B cell (primary cell): ENCODE measurements at regions not wholly inside any gene's neighbourhood (a gene's known extent, or its start where the extent isn't known, plus 50 kb on each side); places are given as distances from the start of the nearest gene placed in this dataset.

Experiments used
- ATAC-seq: fragments of 200-7000 bp; cut with Tn5 transposase; one replicate; pipeline ENCODE4 v1.10.0; 2021; ENCODE audit warnings: low read depth, mild to moderate bottlenecking, moderate number of reproducible peaks, moderate library complexity
- CTCF ChIA-PET: fragments of 350-600 bp; sonication (Branson Sonifier 250); formaldehyde crosslinking; loops from one replicate; lab custom pipeline; 2021; ENCODE audit warnings: antibody characterized with exemption, inconsistent platforms; lab: Charles Lee
- POLR2A ChIA-PET: fragments of 350-600 bp; sonication (Branson Sonifier 250); formaldehyde crosslinking; loops from one replicate; lab custom pipeline; 2021; ENCODE audit warnings: antibody characterized with exemption; lab: Charles Lee
- DNase-seq: peaks from one replicate; pipeline ENCODE4 v3.0.0; 2013
- H2AFZ ChIP-seq: 2 replicates; pipeline ENCODE4 v1.6.1; 2012; ENCODE audit warnings: mild to moderate bottlenecking, low read depth, low read length; ENCODE audit not compliant: insufficient read depth, poor library complexity, severe bottlenecking
- H3K27ac ChIP-seq, 2 donors: 1 replicate in 1 of 2; 2 replicates in 1 of 2; pipeline ENCODE4 v1.5.1; 2012 to 2013; ENCODE audit warnings: low read length in 2 of 2, mild to moderate bottlenecking in 2 of 2, moderate library complexity in 1 of 2
- H3K27me3 ChIP-seq, 4 experiments: fragments of 200-600 bp in 1 of 4; sonication (generic) in 1 of 4; replicated peaks in 1 of 4; 1 replicate in 2 of 4; 2 replicates in 2 of 4; pipeline versions ENCODE4 v1.6.1 to v1.7.0; 2013 to 2016; ENCODE audit warnings: low read length in 3 of 4, mild to moderate bottlenecking in 2 of 4, mixed read lengths in 1 of 4, moderate library complexity in 1 of 4; ENCODE audit not compliant: insufficient read depth in 4 of 4, control insufficient read depth in 3 of 4; ENCODE audit errors: control extremely low read depth in 1 of 4
- H3K36me3 ChIP-seq, 2 experiments: replicated peaks in 1 of 2; 1 replicate in 1 of 2; 2 replicates in 1 of 2; pipeline versions ENCODE4 v1.6.1 to v1.7.1; 2013; ENCODE audit warnings: low read length in 1 of 2; ENCODE audit not compliant: insufficient read depth in 2 of 2, control insufficient read depth in 1 of 2; ENCODE audit errors: control extremely low read depth in 1 of 2, extremely low read depth in 1 of 2
- H3K4me1 ChIP-seq, 2 donors: fragments of 200-600 bp in 1 of 2; sonication (generic) in 1 of 2; 1 replicate in 1 of 2; 2 replicates in 1 of 2; pipeline versions ENCODE4 v1.5.1 to v1.6.1; 2013 to 2017; ENCODE audit warnings: low read length in 2 of 2; ENCODE audit not compliant: control insufficient read depth in 2 of 2, insufficient read depth in 2 of 2
- H3K4me2 ChIP-seq: replicated peaks from 2 replicates; pipeline ENCODE3; 2012; ENCODE audit warnings: mild to moderate bottlenecking, low read depth, low read length; ENCODE audit not compliant: poor library complexity, severe bottlenecking
- H3K4me3 ChIP-seq, 5 experiments: fragments of 200-600 bp in 1 of 5; sonication (generic) in 1 of 5; 1 replicate in 3 of 5; 2 replicates in 2 of 5; pipeline versions ENCODE4 v1.5.1 to v1.7.0; 2011 to 2016; ENCODE audit warnings: low read length in 4 of 5, mild to moderate bottlenecking in 4 of 5, low read depth in 2 of 5, control low read depth in 1 of 5, moderate library complexity in 1 of 5; ENCODE audit not compliant: insufficient read depth in 1 of 5; ENCODE audit errors: control extremely low read depth in 1 of 5, extremely low read depth in 1 of 5
- H3K79me2 ChIP-seq: fragments of 200-600 bp; sonication (generic); one replicate; pipeline ENCODE4 v1.6.0; 2016; ENCODE audit warnings: low read length; ENCODE audit not compliant: control insufficient read depth, insufficient read depth
- H3K9ac ChIP-seq: fragments of 200-600 bp; sonication (generic); 2 replicates; pipeline ENCODE4 v1.6.1; 2017; ENCODE audit warnings: mild to moderate bottlenecking, low read length, moderate library complexity
- H3K9me3 ChIP-seq, 3 donors: one replicate each; pipeline versions ENCODE4 v1.6.1 to v1.7.1; 2013; ENCODE audit warnings: low read length in 2 of 3; ENCODE audit not compliant: control insufficient read depth in 2 of 3, insufficient read depth in 1 of 3; ENCODE audit errors: control extremely low read depth in 1 of 3
- H4K20me1 ChIP-seq: 2 replicates; pipeline ENCODE4 v1.6.0; 2012; ENCODE audit warnings: mild to moderate bottlenecking, low read length; ENCODE audit not compliant: insufficient read depth, control insufficient read depth, poor library complexity, severe bottlenecking
- H3K27ac Mint-ChIP-seq: one replicate; pipeline ENCODE4 v1.8.0; 2021; ENCODE audit warnings: mixed read lengths
- H3K27me3 Mint-ChIP-seq: one replicate; pipeline ENCODE4 v1.8.0; 2021; ENCODE audit warnings: mixed read lengths
- H3K4me1 Mint-ChIP-seq: one replicate; pipeline ENCODE4 v1.8.0; 2021; ENCODE audit warnings: mixed read lengths
- H3K4me3 Mint-ChIP-seq: one replicate; pipeline ENCODE4 v1.8.0; 2021; ENCODE audit warnings: mixed read lengths
- H3K9me3 Mint-ChIP-seq: one replicate; pipeline ENCODE4 v1.8.0; 2022; ENCODE audit warnings: mixed read lengths; ENCODE audit not compliant: insufficient read depth
- EZH2 ChIP-seq: IDR thresholded peaks from 2 replicates; pipeline ENCODE4 v1.6.1; 2012; ENCODE audit warnings: borderline replicate concordance, low read depth, mild to moderate bottlenecking, moderate library complexity, low read length; ENCODE audit not compliant: insufficient read depth, poor library complexity, severe bottlenecking
- WGBS: methylation state at CpG from one replicate; pipeline ENCODE4 v1.1.5; 2013; ENCODE audit warnings: missing lambda C conversion rate; ENCODE audit not compliant: insufficient coverage; 5-methylcytosine and 5-hydroxymethylcytosine counted together
- intact Hi-C: fragments of 100-400 bp; cut with micrococcal nuclease; formaldehyde crosslinking; loops from one replicate; pipeline ENCODE4 v1.10.0; 2022
- TF ChIP-seq, protein P1 (sequence below): fragments of 200-600 bp; IDR thresholded peaks from one replicate; pipeline ENCODE4 v1.8.0; 2022; ENCODE audit warnings: antibody characterized with exemption, mild to moderate bottlenecking

DNA sequence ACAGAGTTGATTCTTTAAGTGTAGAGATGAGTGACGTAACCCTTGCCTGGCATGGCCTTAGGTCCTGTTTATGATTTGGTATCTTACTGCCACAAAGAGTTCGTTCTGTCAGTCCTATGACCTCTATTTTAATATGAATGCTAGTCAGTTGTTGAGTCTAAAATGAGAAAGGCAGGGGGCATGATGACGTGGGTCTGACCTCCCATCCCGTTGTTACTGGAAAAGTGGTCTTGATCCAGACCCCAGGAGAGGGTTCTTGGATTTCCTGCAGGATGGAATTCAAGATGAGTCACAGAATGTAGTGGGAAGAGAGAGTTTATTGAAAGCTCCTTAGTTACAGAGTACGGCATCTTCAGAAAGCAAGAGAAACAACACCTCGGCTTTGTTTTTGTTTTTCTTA is 317.0 kb upstream of the COBL start:
- ChIA-PET POLR2A (no interaction called here), CTCF (no interaction called here)
- Histone ChIP-seq H4K20me1 (no peaks in the 10 kb centered on the region), H3K36me3 (no peaks in the 10 kb centered on the region), H3K4me2 (no peak overlapping the region), H3K79me2 (no peaks in the 10 kb centered on the region), H3K27me3 (no peaks in the 10 kb centered on the region), H3K27ac (no peak overlapping the region), H3K4me1 (no peaks in the 10 kb centered on the region), H3K9me3 (peaks cover 0 to 34% (median 0%) of the 10 kb centered on the region in 3 donors), H2AFZ (no peak overlapping the region), H3K9ac (no peak overlapping the region), H3K4me3 (no peak overlapping the region)
- Mint-ChIP-seq H3K9me3 (peaks cover 2% of the 10 kb centered on the region), H3K27ac (no peak overlapping the region), H3K4me3 (no peak overlapping the region), H3K4me1 (no peaks in the 10 kb centered on the region), H3K27me3 (no peaks in the 10 kb centered on the region)
- ATAC-seq, result no peak
- intact Hi-C loops, result no loop called here
- 68% methylated on average over 3 of the region's 6 CpGs for WGBS
- no peak for TF ChIP-seq EZH2
- TF ChIP-seq, protein P1, sequence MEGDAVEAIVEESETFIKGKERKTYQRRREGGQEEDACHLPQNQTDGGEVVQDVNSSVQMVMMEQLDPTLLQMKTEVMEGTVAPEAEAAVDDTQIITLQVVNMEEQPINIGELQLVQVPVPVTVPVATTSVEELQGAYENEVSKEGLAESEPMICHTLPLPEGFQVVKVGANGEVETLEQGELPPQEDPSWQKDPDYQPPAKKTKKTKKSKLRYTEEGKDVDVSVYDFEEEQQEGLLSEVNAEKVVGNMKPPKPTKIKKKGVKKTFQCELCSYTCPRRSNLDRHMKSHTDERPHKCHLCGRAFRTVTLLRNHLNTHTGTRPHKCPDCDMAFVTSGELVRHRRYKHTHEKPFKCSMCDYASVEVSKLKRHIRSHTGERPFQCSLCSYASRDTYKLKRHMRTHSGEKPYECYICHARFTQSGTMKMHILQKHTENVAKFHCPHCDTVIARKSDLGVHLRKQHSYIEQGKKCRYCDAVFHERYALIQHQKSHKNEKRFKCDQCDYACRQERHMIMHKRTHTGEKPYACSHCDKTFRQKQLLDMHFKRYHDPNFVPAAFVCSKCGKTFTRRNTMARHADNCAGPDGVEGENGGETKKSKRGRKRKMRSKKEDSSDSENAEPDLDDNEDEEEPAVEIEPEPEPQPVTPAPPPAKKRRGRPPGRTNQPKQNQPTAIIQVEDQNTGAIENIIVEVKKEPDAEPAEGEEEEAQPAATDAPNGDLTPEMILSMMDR, result no peak
- no peak for DNase-seq

- Histone ChIP-seq H3K4me3 (no peak overlapping the region), H3K9ac (no peak overlapping the region), H4K20me1 (no peaks in the 10 kb centered on the region), H3K36me3 (no peaks in the 10 kb centered on the region), H3K4me1 (no peaks in the 10 kb centered on the region), H2AFZ (no peak overlapping the region), H3K9me3 (peaks cover 0 to 28% (median 0%) of the 10 kb centered on the region in 3 donors), H3K4me2 (no peak overlapping the region), H3K27ac (no peak overlapping the region), H3K79me2 (no peaks in the 10 kb centered on the region), H3K27me3 (no peaks in the 10 kb centered on the region)
- DNase-seq, result no peak
- no peak overlapping the region for H3K27ac Mint-ChIP-seq
- no peak for ATAC-seq
- H3K4me3 Mint-ChIP-seq, result no peak overlapping the region
- H3K9me3 Mint-ChIP-seq, result peaks cover 2% of the 10 kb centered on the region
- intact Hi-C loops, result no loop called here
- no peaks in the 10 kb centered on the region for H3K27me3 Mint-ChIP-seq
- no CpG with 5 or more reads among the region's 1 CpG for WGBS
- H3K4me1 Mint-ChIP-seq, result no peaks in the 10 kb centered on the region
- POLR2A ChIA-PET, result no interaction called here
- no peak for TF ChIP-seq EZH2
- TF ChIP-seq, protein P1, result no peak
- CTCF ChIA-PET, result no interaction called here
Measured at GRCh38 chr7:51633006-51633405, 316.4 kb upstream of the COBL start.
